ENCODE measurements at regions not wholly inside any gene's neighbourhood (a gene's known extent, or its start where the extent isn't known, plus 50 kb on each side); places are given as distances from the start of the nearest gene placed in this dataset.
A peak's percentile ranks its signal among the peaks of the same experiment; 100 is the strongest.

GRCh38 chr9:117574099-117574498, 130.1 kb upstream of the TLR4 start:
- no peak overlapping the region for H3K27ac ChIP-seq
- TF ChIP-seq, protein P1, sequence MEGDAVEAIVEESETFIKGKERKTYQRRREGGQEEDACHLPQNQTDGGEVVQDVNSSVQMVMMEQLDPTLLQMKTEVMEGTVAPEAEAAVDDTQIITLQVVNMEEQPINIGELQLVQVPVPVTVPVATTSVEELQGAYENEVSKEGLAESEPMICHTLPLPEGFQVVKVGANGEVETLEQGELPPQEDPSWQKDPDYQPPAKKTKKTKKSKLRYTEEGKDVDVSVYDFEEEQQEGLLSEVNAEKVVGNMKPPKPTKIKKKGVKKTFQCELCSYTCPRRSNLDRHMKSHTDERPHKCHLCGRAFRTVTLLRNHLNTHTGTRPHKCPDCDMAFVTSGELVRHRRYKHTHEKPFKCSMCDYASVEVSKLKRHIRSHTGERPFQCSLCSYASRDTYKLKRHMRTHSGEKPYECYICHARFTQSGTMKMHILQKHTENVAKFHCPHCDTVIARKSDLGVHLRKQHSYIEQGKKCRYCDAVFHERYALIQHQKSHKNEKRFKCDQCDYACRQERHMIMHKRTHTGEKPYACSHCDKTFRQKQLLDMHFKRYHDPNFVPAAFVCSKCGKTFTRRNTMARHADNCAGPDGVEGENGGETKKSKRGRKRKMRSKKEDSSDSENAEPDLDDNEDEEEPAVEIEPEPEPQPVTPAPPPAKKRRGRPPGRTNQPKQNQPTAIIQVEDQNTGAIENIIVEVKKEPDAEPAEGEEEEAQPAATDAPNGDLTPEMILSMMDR (conservative IDR thresholded peaks at IDR 0.05), result no peak

- TF ChIP-seq, protein P1 (conservative IDR thresholded peaks at IDR 0.05), result no peak
Measured at GRCh38 chr9:117564839-117565238, 139.4 kb upstream of the TLR4 start.

GRCh38 chr9:117561761-117562160, 142.4 kb upstream of the TLR4 start:
- no peak overlapping the region for H3K27ac ChIP-seq
- TF ChIP-seq, protein P1 (conservative IDR thresholded peaks at IDR 0.05), result no peak

More at GRCh38 chr9:117564839-117565238, 139.4 kb upstream of the TLR4 start:
- H3K27ac ChIP-seq, result no peak overlapping the region

GRCh38 chr9:117555964-117556629, 141.2 kb upstream of the ASTN2 start:
- TF ChIP-seq, protein P1 (conservative IDR thresholded peaks at IDR 0.05), result peak; percentile 56
- no peak overlapping the region for H3K27ac ChIP-seq

GRCh38 chr9:117552811-117553210, 138.0 kb upstream of the ASTN2 start:
- TF ChIP-seq, protein P1 (conservative IDR thresholded peaks at IDR 0.05), result no peak
- H3K27ac ChIP-seq, result no peak overlapping the region

- H3K27ac ChIP-seq, result no peak overlapping the region
- TF ChIP-seq, protein P1 (conservative IDR thresholded peaks at IDR 0.05), result no peak
Measured at GRCh38 chr9:117551171-117551570, 136.3 kb upstream of the ASTN2 start.

DNA sequence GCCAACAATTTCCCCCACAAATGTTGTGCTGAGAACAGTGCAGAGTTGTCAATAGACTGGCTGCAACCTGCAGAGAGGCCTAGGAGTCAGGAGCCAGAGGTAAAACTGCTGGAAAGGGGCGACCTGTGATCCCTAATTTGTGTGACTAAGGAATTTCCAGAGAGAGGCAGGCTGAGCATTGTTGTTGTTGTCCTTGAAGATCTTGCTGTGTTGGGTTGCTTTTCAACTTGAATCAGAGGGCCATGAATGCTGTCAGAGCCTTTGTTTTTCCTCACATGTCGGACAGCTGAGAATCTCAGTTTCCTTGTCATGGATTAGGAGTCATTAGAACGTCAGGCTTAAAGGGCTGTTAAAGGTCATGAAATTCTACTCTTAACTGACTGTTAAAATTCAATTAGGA, 134.6 kb upstream of the ASTN2 start:
- H3K27ac ChIP-seq, result no peak overlapping the region
- TF ChIP-seq, protein P1 (conservative IDR thresholded peaks at IDR 0.05), result no peak
